Body of pancreas (tissue), 4 donors: ENCODE measurements at regions not wholly inside any gene's neighbourhood (a gene's known extent, or its start where the extent isn't known, plus 50 kb on each side); places are given as distances from the start of the nearest gene placed in this dataset.

Experiments
- POLR2A ChIP-seq, 3 donors: fragments of 450-650 bp; IDR thresholded peaks; one replicate each; pipeline ENCODE4 v1.6.1; 2016; ENCODE audit warnings: antibody characterized with exemption in 3 of 3, mild to moderate bottlenecking in 2 of 3
- TF ChIP-seq, protein P1 (sequence below), 7 experiments: fragments of 450-650 bp in 4 of 7; fragments of 200-600 bp in 3 of 7; sonication (generic) in 3 of 7; IDR thresholded peaks; one replicate each; pipeline ENCODE4 v1.5.1; 2016 to 2019; ENCODE audit warnings: antibody characterized with exemption in 7 of 7

DNA sequence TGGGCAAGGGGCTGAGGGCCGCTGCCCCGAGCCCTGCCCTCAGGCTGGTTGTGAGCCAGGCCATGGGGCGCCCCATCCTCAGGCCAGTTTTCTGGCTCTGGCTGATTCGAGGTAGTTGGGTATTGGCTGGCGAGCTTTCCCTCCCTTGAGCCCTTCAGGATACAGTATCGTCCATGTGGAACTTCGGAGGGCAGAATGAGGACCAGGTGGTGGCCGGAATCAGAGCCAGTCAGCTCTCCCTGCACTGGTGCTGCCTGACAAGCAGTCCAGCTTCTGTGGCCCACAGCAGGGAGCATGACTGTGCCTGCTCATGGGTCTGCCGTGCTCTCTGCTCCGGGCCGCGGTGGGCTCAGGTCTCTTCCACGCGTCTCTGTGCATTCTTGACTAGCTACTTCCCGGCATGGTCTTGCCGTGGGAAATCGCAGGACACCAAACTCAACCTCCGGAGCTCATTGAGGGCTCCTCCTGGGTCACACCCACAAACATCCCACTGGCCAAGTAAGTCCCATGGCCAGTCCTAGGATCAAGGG is 1289.3 kb downstream of the BRD1 start:
- TF ChIP-seq, protein P1, sequence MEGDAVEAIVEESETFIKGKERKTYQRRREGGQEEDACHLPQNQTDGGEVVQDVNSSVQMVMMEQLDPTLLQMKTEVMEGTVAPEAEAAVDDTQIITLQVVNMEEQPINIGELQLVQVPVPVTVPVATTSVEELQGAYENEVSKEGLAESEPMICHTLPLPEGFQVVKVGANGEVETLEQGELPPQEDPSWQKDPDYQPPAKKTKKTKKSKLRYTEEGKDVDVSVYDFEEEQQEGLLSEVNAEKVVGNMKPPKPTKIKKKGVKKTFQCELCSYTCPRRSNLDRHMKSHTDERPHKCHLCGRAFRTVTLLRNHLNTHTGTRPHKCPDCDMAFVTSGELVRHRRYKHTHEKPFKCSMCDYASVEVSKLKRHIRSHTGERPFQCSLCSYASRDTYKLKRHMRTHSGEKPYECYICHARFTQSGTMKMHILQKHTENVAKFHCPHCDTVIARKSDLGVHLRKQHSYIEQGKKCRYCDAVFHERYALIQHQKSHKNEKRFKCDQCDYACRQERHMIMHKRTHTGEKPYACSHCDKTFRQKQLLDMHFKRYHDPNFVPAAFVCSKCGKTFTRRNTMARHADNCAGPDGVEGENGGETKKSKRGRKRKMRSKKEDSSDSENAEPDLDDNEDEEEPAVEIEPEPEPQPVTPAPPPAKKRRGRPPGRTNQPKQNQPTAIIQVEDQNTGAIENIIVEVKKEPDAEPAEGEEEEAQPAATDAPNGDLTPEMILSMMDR (IDR thresholded peaks at IDR 0.05) = no peak
- no peak for TF ChIP-seq POLR2A (IDR thresholded peaks at IDR 0.05)
